GM19463 (cell line): ENCODE measurements at regions not wholly inside any gene's neighbourhood (a gene's known extent, or its start where the extent isn't known, plus 50 kb on each side); places are given as distances from the start of the nearest gene placed in this dataset.
A peak's percentile ranks its signal among the peaks of the same experiment; 100 is the strongest.
"Not testable (repeated sequence)": the region's sequence is repeated elsewhere in the genome, so short reads cannot be mapped to it uniquely, and the experiment has no call there.

Experiments
- ATAC-seq: cut with Tn5 transposase; IDR thresholded peaks from one replicate; pipeline ENCODE4 v1.9.1; 2021; ENCODE audit warnings: mild to moderate bottlenecking, moderate library complexity; ENCODE audit not compliant: unreplicated experiment

- no peak for ATAC-seq
These were observed 102.6 kb downstream of the CAAP1 start for GRCh38 chr9:26789959-26790358.

- ATAC-seq = no peak
These were observed 106.0 kb downstream of the CAAP1 start for GRCh38 chr9:26786564-26786963.

GRCh38 chr9:26782899-26783298 is 109.7 kb downstream of the CAAP1 start:
- no peak for ATAC-seq

- ATAC-seq = no peak
These were observed 110.7 kb downstream of the CAAP1 start for GRCh38 chr9:26781906-26782305.

- ATAC-seq = not testable (repeated sequence)
These were observed 112.3 kb downstream of the CAAP1 start for GRCh38 chr9:26780307-26780706.

- no peak for ATAC-seq
These were observed 113.5 kb downstream of the CAAP1 start for GRCh38 chr9:26779062-26779461.

- no peak for ATAC-seq
These were observed 117.2 kb downstream of the CAAP1 start for GRCh38 chr9:26775391-26775790.

- ATAC-seq = no peak
These were observed 119.5 kb downstream of the CAAP1 start for GRCh38 chr9:26773056-26773455.

- ATAC-seq = no peak
These were observed 121.8 kb downstream of the CAAP1 start for GRCh38 chr9:26770821-26771220.

GRCh38 chr9:26768145-26768544 is 124.5 kb downstream of the CAAP1 start:
- ATAC-seq = no peak

- ATAC-seq = no peak
These were observed 131.9 kb downstream of the CAAP1 start for GRCh38 chr9:26760675-26761074.

- ATAC-seq = no peak
These were observed 133.9 kb downstream of the CAAP1 start for GRCh38 chr9:26758655-26759054.

- ATAC-seq = no peak
These were observed 135.7 kb downstream of the CAAP1 start for GRCh38 chr9:26756881-26757280.

GRCh38 chr9:26755476-26755875 is 137.1 kb downstream of the CAAP1 start:
- ATAC-seq = no peak

GRCh38 chr9:26754509-26755164 is 138.0 kb downstream of the CAAP1 start:
- ATAC-seq = no peak

- no peak for ATAC-seq
These were observed 138.6 kb downstream of the CAAP1 start for GRCh38 chr9:26753971-26754370.

- no peak for ATAC-seq
These were observed 142.4 kb downstream of the CAAP1 start for GRCh38 chr9:26750162-26750561.

GRCh38 chr9:26748449-26749058 is 144.0 kb downstream of the CAAP1 start:
- no peak for ATAC-seq

- ATAC-seq = no peak
These were observed 145.0 kb downstream of the CAAP1 start for GRCh38 chr9:26747611-26748010.

- ATAC-seq = peak; percentile 83
These were observed 146.1 kb downstream of the CAAP1 start for GRCh38 chr9:26746357-26747072.

- no peak for ATAC-seq
These were observed 147.5 kb downstream of the CAAP1 start for GRCh38 chr9:26745111-26745510.
